HFF-Myc (cell line): ENCODE measurements at regions not wholly inside any gene's neighbourhood (a gene's known extent, or its start where the extent isn't known, plus 50 kb on each side); places are given as distances from the start of the nearest gene placed in this dataset.

ENCODE experiments used
- DNase-seq: peaks from one replicate; pipeline ENCODE4 v3.0.0-alpha.2; 2011; ENCODE audit warnings: low read depth; ENCODE audit errors: extremely low read depth
- H3K4me3 ChIP-seq: replicated peaks from 2 replicates; pipeline ENCODE4 v1.5.1; 2011; ENCODE audit warnings: low read depth, mild to moderate bottlenecking, control low read depth, low read length
- TF ChIP-seq, protein P1 (sequence below): IDR thresholded peaks from 2 replicates; pipeline ENCODE4 v1.5.1; 2012; ENCODE audit warnings: mild to moderate bottlenecking, low read depth, low read length, control low read depth; ENCODE audit errors: missing control alignments

DNA sequence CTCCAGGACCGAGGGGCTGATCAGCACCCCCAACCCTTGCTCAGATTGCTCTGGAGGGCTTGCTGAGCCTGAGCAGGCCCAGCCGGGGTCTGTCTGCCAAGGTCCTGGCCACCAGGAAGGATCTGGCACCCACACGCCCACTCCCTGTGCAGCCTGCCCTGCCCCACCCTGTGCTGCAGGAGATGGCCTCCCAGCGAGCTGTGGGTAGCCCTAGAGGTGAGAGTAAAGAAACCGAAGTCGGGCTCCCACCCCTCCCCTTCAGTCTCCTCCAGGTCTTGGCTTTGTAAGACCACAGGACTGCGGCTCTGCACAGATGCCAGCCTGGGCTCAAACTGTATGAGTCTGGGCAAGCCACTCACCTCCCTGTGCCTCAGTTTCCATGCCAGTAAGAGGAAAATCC, 307.8 kb downstream of the BCL11B start:
- H3K4me3 ChIP-seq: no peak overlapping the region
- TF ChIP-seq, protein P1, sequence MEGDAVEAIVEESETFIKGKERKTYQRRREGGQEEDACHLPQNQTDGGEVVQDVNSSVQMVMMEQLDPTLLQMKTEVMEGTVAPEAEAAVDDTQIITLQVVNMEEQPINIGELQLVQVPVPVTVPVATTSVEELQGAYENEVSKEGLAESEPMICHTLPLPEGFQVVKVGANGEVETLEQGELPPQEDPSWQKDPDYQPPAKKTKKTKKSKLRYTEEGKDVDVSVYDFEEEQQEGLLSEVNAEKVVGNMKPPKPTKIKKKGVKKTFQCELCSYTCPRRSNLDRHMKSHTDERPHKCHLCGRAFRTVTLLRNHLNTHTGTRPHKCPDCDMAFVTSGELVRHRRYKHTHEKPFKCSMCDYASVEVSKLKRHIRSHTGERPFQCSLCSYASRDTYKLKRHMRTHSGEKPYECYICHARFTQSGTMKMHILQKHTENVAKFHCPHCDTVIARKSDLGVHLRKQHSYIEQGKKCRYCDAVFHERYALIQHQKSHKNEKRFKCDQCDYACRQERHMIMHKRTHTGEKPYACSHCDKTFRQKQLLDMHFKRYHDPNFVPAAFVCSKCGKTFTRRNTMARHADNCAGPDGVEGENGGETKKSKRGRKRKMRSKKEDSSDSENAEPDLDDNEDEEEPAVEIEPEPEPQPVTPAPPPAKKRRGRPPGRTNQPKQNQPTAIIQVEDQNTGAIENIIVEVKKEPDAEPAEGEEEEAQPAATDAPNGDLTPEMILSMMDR: no peak
- DNase-seq: no peak

DNA sequence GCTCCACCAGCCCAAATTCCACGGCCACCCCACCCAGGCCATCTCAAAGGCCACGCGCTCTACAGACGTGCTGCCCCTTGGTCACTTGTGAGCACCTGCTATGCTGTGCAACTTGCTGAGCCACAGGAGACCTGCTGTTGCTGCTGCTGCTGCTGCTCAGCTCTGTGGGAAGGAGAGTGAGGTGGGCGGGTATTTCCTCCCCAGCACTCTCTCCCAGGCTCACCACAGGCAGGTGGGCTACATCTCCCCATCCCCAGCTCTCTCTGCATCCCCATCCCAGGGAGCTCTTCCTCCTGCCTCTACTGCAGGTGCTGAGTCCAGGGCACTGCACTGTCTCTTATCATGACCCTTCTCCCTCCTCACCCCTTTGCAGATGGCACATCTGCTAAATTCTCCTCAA, 306.9 kb downstream of the BCL11B start:
- H3K4me3 ChIP-seq: no peak overlapping the region
- TF ChIP-seq, protein P1: no peak
- no peak for DNase-seq

DNA sequence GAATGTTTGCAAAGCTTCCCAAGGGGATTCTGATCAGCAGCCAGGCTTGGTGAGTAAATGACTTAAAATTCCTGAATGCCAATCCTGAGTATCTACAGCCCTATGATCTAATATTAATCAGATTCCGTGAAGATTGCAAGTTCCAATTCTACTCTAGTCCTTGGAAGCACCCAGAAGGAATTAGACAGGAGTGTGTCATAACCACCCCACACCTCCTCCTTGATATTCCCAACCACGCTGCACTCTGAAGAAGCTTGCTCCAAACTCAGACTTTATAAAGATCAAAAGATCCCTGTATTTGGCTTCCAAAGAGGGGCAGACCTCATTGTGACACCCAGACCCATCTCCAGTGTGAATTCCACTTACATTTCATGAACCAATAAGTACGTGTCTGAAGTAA, 306.0 kb downstream of the BCL11B start:
- DNase-seq: no peak
- H3K4me3 ChIP-seq: no peak overlapping the region
- TF ChIP-seq, protein P1: no peak

DNA sequence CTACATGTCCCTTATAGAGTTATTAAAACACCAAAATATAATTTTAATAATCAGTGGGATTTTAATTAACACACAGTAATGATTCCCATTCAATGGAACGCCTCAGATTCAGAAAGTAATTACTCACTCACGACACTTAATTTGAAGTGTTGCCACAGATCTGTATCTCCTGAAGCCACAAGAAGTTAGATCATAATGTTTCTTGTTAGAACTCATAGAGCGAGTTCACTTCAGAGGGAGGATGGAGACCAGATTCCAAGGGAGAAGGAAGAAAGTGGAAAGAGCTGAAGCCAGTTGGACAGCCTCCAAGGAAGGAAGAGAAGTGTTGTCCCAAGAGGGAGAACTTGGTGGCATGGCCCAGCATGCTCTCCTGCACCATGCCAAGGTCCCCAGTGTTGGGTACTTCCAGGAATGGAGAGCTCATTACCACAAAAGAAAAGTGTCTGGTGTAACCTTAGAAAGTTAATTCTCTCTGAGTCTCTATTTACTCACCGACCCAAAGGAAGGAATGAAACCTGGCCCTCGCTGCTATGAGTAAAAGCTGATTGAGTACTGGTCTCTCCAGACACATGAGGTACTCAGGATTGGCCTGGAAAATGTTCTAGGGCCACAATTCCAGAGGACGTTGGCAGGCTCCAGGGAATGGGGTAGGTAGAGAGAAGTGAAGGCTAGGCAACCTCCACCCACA, 305.4 kb downstream of the BCL11B start:
- TF ChIP-seq, protein P1: no peak

DNA sequence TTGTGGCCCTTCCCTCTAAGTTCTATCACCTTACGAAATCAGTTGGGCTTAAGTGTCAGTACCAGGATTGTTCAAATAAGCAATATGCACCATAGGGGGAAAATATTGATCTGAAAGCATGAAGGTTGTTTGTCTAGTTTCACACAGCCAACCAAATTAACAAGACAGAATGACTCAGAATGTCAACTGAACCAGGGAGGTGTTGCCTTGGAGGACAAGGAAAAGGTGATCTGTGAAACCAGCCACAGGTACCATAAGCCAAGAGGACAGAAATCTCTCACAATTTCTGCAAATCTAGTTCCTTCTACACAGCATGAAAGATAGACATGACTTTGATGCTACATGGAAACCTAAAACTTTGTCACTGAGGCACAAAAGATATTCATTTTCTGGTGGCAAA, 297.9 kb downstream of the BCL11B start:
- TF ChIP-seq, protein P1: no peak
- DNase-seq: no peak
- no peak overlapping the region for H3K4me3 ChIP-seq

More for the DNA sequence above, 305.4 kb downstream of the BCL11B start:
- no peak overlapping the region for H3K4me3 ChIP-seq
- no peak for DNase-seq

DNA sequence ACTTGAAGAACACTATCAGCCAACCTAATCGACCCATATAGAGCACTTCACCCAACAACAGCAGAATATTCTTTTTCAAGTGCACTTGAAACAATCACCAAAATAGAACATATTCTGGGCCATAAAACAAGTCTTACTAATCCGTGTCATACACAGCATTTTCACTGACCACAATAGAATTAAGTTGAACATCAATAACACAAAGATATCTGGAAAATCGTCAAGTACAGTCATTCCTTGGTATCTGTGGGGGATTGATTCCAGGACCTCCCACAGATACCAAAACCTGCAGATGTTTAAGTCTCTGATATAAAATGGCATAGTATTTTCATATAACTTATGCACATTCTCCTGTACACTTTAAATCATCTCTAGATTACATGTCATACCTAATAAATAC, 295.7 kb downstream of the BCL11B start:
- no peak overlapping the region for H3K4me3 ChIP-seq
- TF ChIP-seq, protein P1: no peak
- no peak for DNase-seq

DNA sequence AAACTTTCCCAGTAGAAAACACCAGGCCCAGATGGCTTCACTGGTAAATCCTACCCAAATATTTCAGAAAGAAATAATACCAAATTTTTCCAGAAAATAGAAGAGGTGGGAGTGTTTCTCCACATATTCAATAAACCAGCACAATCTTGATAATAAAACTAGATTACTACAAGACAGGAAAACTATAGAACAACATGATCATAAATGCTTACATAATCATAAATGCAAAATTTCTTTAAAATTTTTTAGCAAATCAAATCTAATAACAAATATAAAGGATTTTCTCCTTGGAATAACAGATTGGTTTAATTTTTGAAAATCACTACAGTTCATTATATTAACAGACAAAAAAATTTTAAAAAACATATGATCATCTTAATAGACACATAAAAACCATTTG, 294.5 kb downstream of the BCL11B start:
- no peak overlapping the region for H3K4me3 ChIP-seq
- DNase-seq: no peak
- TF ChIP-seq, protein P1: no peak
